Testis (tissue), 2 donors: ENCODE measurements at regions not wholly inside any gene's neighbourhood (a gene's known extent, or its start where the extent isn't known, plus 50 kb on each side); places are given as distances from the start of the nearest gene placed in this dataset.

Experiments
- POLR2A ChIP-seq: fragments of 450-650 bp; IDR thresholded peaks from one replicate; pipeline ENCODE4 v1.6.1; 2017; ENCODE audit warnings: antibody characterized with exemption, mild to moderate bottlenecking, moderate library complexity
- TF ChIP-seq, protein P1 (sequence below), 3 experiments: fragments of 450-650 bp in 2 of 3; fragments of 200-600 bp in 1 of 3; sonication (generic) in 1 of 3; IDR thresholded peaks; one replicate each; pipeline ENCODE4 v1.5.1; 2016 to 2019; ENCODE audit warnings: antibody characterized with exemption in 3 of 3, mild to moderate bottlenecking in 2 of 3, moderate library complexity in 1 of 3

DNA sequence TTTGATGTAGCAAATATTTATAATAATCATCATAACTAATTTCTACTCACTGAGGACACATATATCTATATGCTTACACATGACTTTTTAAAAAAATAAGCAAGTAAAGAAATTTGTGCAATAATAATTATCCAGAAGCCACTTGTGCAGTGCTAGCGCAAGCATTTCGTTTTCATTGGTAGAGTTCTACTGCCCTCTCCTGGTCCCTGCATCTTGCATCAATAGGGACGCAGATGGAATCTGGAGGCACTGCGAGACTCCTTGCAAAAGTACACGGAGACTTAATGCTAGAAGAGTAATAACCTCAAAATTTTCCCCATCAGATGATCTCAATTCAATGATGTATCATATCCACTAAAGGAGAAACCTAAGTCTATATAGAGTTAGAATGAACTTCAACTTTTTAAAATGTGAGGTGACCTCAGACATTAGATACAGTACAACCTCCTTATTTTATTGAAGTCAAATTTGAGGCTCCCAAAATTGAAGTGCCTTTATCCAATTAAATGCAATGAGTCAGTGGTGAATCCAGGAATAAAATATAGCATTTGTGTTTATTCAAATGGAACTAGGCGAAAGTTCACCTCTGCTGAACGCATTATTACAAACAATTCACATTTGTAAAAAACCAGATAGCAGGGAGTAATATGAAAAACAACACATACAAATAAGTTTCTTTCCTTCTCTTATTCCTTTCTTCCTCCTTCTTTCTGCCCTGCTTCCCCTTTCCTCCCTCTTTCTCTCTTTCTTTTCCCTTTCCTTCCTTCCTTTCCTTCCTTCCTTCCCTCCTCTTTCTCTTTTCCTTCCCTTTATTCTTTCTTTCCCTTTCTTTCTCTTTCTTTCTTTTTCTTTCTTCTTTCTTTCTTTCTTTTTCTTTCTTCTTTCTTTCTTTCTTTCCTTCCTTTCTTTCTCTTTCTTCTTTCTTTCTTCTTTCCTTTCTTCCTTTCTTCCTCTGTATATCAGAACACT, 450.0 kb downstream of the ANKRD50 start:
- TF ChIP-seq POLR2A = no peak
- TF ChIP-seq, protein P1, sequence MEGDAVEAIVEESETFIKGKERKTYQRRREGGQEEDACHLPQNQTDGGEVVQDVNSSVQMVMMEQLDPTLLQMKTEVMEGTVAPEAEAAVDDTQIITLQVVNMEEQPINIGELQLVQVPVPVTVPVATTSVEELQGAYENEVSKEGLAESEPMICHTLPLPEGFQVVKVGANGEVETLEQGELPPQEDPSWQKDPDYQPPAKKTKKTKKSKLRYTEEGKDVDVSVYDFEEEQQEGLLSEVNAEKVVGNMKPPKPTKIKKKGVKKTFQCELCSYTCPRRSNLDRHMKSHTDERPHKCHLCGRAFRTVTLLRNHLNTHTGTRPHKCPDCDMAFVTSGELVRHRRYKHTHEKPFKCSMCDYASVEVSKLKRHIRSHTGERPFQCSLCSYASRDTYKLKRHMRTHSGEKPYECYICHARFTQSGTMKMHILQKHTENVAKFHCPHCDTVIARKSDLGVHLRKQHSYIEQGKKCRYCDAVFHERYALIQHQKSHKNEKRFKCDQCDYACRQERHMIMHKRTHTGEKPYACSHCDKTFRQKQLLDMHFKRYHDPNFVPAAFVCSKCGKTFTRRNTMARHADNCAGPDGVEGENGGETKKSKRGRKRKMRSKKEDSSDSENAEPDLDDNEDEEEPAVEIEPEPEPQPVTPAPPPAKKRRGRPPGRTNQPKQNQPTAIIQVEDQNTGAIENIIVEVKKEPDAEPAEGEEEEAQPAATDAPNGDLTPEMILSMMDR (IDR thresholded peaks at IDR 0.05) = peak; percentile 47 to 62 (median 56)
